PC-9 (cell line): ENCODE measurements at regions not wholly inside any gene's neighbourhood (a gene's known extent, or its start where the extent isn't known, plus 50 kb on each side); places are given as distances from the start of the nearest gene placed in this dataset.

Experiments
- BruUV-seq: library from RNA; stranded (reverse); fragments of 400-500 nt; replicated peaks from 2 replicates; lab custom pipeline; 2021; lab: Mats Ljungman, UMichigan
- CTCF ChIA-PET: fragments of 300-600 bp; sonication (Branson Sonifier 250); formaldehyde crosslinking; loops from one replicate; lab custom pipeline; 2022; ENCODE audit warnings: antibody characterized with exemption; lab: Charles Lee
- POLR2A ChIA-PET: fragments of 300-600 bp; sonication (Branson Sonifier 250); formaldehyde crosslinking; loops from one replicate; lab custom pipeline; 2022; ENCODE audit warnings: antibody characterized with exemption; ENCODE audit not compliant: unreplicated experiment; lab: Charles Lee
- DNase-seq, 2 experiments: peaks; one replicate each; pipeline versions ENCODE4 v3.0.0 to v3.0.0-alpha.2; 2015 to 2022; ENCODE audit warnings: mixed read lengths in 1 of 2
- H2AFZ ChIP-seq: fragments of 200-600 bp; sonication (generic); 2 replicates; pipeline ENCODE4 v1.8.1; 2017; ENCODE audit warnings: antibody characterized with exemption
- H3F3A ChIP-seq: fragments of 200-600 bp; sonication (generic); 2 replicates; pipeline ENCODE4 v1.8.1; 2017; ENCODE audit warnings: antibody characterized with exemption, mild to moderate bottlenecking, low read depth; ENCODE audit not compliant: insufficient read depth
- H3K27ac ChIP-seq: fragments of 200-600 bp; sonication (generic); 2 replicates; pipeline ENCODE4 v1.6.1; 2016; ENCODE audit warnings: mixed run types
- H3K27me3 ChIP-seq: fragments of 200-600 bp; sonication (generic); 2 replicates; pipeline ENCODE4 v1.6.1; 2016; ENCODE audit warnings: low read depth, mixed run types; ENCODE audit not compliant: insufficient read depth
- H3K36me3 ChIP-seq: fragments of 200-600 bp; sonication (generic); 2 replicates; pipeline ENCODE4 v1.6.1; 2016; ENCODE audit warnings: low read depth, mixed run types
- H3K4me1 ChIP-seq: fragments of 200-600 bp; sonication (generic); replicated peaks from 2 replicates; pipeline ENCODE4 v1.6.1; 2016; ENCODE audit warnings: mixed run types; ENCODE audit not compliant: insufficient read depth
- H3K4me2 ChIP-seq: fragments of 200-600 bp; sonication (generic); 2 replicates; pipeline ENCODE4 v1.6.1; 2017; ENCODE audit warnings: mixed run types
- H3K4me3 ChIP-seq: fragments of 200-600 bp; sonication (generic); 2 replicates; pipeline ENCODE4 v1.6.1; 2016; ENCODE audit warnings: mixed run types
- H3K79me2 ChIP-seq: fragments of 200-600 bp; sonication (generic); 2 replicates; pipeline ENCODE4 v1.6.1; 2017; ENCODE audit warnings: low read depth, mixed run types
- H3K9me2 ChIP-seq: fragments of 200-600 bp; sonication (generic); 2 replicates; pipeline ENCODE4 v1.8.1; 2017; ENCODE audit warnings: mild to moderate bottlenecking; ENCODE audit not compliant: insufficient read depth
- H3K9me3 ChIP-seq: fragments of 200-600 bp; sonication (generic); 2 replicates; pipeline ENCODE4 v1.8.1; 2016; ENCODE audit warnings: low read depth; ENCODE audit not compliant: insufficient read depth
- H4K20me1 ChIP-seq: fragments of 200-600 bp; sonication (generic); 2 replicates; pipeline ENCODE4 v1.8.1; 2017; ENCODE audit not compliant: insufficient read depth
- EZH2 ChIP-seq: fragments of 200-600 bp; sonication (generic); IDR thresholded peaks from 2 replicates; pipeline ENCODE4 v1.8.0; 2017; ENCODE audit warnings: antibody characterized with exemption, low read depth
- intact Hi-C: fragments of 100-400 bp; cut with micrococcal nuclease; formaldehyde crosslinking; loops from one replicate; pipeline ENCODE4 v1.10.0; 2022; ENCODE audit not compliant: unreplicated experiment
- TF ChIP-seq, protein P1 (sequence below): fragments of 200-600 bp; sonication (generic); conservative IDR thresholded peaks from 2 replicates; pipeline ENCODE4 v1.6.1; 2017; ENCODE audit warnings: mixed run types, antibody characterized with exemption, mild to moderate bottlenecking, moderate library complexity

DNA sequence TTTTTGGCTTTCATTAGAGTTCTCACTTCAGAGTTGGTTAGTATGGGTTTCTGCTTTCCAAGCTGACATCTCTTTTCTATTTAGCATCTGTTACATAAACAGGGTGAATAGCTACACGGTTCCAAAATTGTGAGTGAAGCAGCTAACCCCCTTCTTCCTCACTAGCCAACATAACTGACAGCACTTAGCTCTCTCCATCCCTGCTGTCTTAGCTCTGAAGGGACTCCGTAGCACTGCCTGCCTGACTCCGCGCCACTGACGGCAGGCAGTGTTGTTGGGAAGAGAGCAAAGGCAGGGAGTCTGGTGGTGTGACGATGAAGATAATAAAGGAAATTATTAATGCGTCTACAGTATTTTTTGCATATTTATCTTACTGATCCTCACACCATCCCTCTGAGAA is 247.0 kb downstream of the PTBP2 start:
- H3K9me3 ChIP-seq, result no peaks in the 10 kb centered on the region
- intact Hi-C loops, result loop anchor here (5.0 to 10.0 kb wide), 3 partner anchors 226 to 956 kb away; partner anchors contain the start of gene DPYD
- no TSS peak for BruUV-seq
- H3K4me3 ChIP-seq, result no peak overlapping the region
- H3K36me3 ChIP-seq, result no peaks in the 10 kb centered on the region
- TF ChIP-seq, protein P1, sequence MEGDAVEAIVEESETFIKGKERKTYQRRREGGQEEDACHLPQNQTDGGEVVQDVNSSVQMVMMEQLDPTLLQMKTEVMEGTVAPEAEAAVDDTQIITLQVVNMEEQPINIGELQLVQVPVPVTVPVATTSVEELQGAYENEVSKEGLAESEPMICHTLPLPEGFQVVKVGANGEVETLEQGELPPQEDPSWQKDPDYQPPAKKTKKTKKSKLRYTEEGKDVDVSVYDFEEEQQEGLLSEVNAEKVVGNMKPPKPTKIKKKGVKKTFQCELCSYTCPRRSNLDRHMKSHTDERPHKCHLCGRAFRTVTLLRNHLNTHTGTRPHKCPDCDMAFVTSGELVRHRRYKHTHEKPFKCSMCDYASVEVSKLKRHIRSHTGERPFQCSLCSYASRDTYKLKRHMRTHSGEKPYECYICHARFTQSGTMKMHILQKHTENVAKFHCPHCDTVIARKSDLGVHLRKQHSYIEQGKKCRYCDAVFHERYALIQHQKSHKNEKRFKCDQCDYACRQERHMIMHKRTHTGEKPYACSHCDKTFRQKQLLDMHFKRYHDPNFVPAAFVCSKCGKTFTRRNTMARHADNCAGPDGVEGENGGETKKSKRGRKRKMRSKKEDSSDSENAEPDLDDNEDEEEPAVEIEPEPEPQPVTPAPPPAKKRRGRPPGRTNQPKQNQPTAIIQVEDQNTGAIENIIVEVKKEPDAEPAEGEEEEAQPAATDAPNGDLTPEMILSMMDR, result no peak
- no peak for TF ChIP-seq EZH2
- ChIA-PET CTCF (no interaction called here), POLR2A (no interaction called here)
- H4K20me1 ChIP-seq, result no peaks in the 10 kb centered on the region
- H3K4me2 ChIP-seq, result no peak overlapping the region
- no peaks in the 10 kb centered on the region for H3K27me3 ChIP-seq
- no peak overlapping the region for H2AFZ ChIP-seq
- no peaks in the 10 kb centered on the region for H3K4me1 ChIP-seq
- no peaks in the 10 kb centered on the region for H3F3A ChIP-seq
- H3K27ac ChIP-seq, result no peak overlapping the region
- H3K79me2 ChIP-seq, result no peaks in the 10 kb centered on the region
- H3K9me2 ChIP-seq, result no peaks in the 10 kb centered on the region
- DNase-seq, result no peak

- DNase-seq, result no peak
- POLR2A ChIA-PET, result no interaction called here
- Histone ChIP-seq H3K9me2 (no peaks in the 10 kb centered on the region), H3K27ac (no peak overlapping the region), H3K79me2 (no peaks in the 10 kb centered on the region), H3K4me2 (no peak overlapping the region), H4K20me1 (no peaks in the 10 kb centered on the region), H3F3A (no peaks in the 10 kb centered on the region), H2AFZ (no peak overlapping the region), H3K4me1 (no peaks in the 10 kb centered on the region), H3K9me3 (no peaks in the 10 kb centered on the region), H3K27me3 (no peaks in the 10 kb centered on the region), H3K4me3 (no peak overlapping the region), H3K36me3 (no peaks in the 10 kb centered on the region)
- CTCF ChIA-PET, result no interaction called here
- TF ChIP-seq, protein P1, result no peak
- no peak for TF ChIP-seq EZH2
- intact Hi-C loops, result loop anchor here (5.0 to 10.0 kb wide), 3 partner anchors 226 to 956 kb away; partner anchors contain the start of gene DPYD
- BruUV-seq, result no TSS peak
These were observed 247.4 kb downstream of the PTBP2 start for GRCh38 chr1:96968983-96969382.

DNA sequence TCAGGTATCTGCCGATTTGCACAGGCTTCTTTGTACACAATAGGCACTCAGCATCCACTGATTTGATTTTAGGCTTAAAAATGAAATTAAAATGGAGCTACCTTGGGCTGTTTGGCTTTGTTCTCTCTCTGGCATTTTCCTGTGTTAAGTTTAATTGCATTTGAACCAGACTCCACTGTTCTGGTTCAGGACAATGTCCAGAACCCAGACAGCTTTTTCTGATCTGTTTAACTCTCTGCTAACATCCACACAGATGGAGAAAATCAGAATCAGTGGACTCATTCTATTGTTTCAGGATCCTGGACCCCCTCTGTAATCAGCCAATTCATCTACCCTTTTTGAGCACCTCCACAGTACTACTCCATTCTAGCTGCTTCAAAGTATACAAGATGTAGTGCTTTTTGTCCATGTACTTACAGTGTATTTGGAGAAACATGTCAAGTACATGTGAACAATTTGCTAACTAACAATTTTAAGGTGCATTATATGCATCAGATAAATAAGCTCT is 248.1 kb downstream of the PTBP2 start:
- Histone ChIP-seq H3K4me1 (no peaks in the 10 kb centered on the region), H3K9me3 (no peaks in the 10 kb centered on the region), H3K36me3 (no peaks in the 10 kb centered on the region), H3K27ac (no peak overlapping the region), H3K4me2 (no peak overlapping the region), H3K27me3 (no peaks in the 10 kb centered on the region), H2AFZ (no peak overlapping the region), H4K20me1 (no peaks in the 10 kb centered on the region), H3K79me2 (no peaks in the 10 kb centered on the region), H3F3A (no peaks in the 10 kb centered on the region), H3K9me2 (no peaks in the 10 kb centered on the region), H3K4me3 (no peak overlapping the region)
- ChIA-PET CTCF (no interaction called here), POLR2A (no interaction called here)
- TF ChIP-seq, protein P1, result no peak
- no peak for TF ChIP-seq EZH2
- no TSS peak for BruUV-seq
- intact Hi-C loops, result loop anchor here (5.0 to 10.0 kb wide), 3 partner anchors 225 to 955 kb away; partner anchors contain the start of gene DPYD
- DNase-seq, result no peak
